ENCODE measurements at regions not wholly inside any gene's neighbourhood (a gene's known extent, or its start where the extent isn't known, plus 50 kb on each side); places are given as distances from the start of the nearest gene placed in this dataset.

- no peak for DNase-seq
Measured at GRCh38 chr11:26254378-26254777, 77.6 kb upstream of the ANO3 start.

- DNase-seq = no peak
Measured at GRCh38 chr11:26263769-26264168, 68.2 kb upstream of the ANO3 start.

GRCh38 chr11:26264266-26264665 lies 67.7 kb upstream of the ANO3 start:
- no peak for DNase-seq

- no peak for DNase-seq
Measured at GRCh38 chr11:26268980-26269660, 62.8 kb upstream of the ANO3 start.

GRCh38 chr11:26271666-26272065 lies 60.3 kb upstream of the ANO3 start:
- DNase-seq = no peak

GRCh38 chr11:26276798-26277424 lies 55.0 kb upstream of the ANO3 start:
- peak; percentile 76 for DNase-seq

GRCh38 chr11:26278354-26278753 lies 53.6 kb upstream of the ANO3 start:
- DNase-seq = no peak

All from tongue (tissue), 1 donor.